GM19395 (cell line): ENCODE measurements at regions not wholly inside any gene's neighbourhood (a gene's known extent, or its start where the extent isn't known, plus 50 kb on each side); places are given as distances from the start of the nearest gene placed in this dataset.

Source experiments
- ATAC-seq: cut with Tn5 transposase; IDR thresholded peaks from one replicate; pipeline ENCODE4 v1.9.1; 2021; ENCODE audit warnings: mild to moderate bottlenecking, moderate library complexity; ENCODE audit not compliant: unreplicated experiment

DNA sequence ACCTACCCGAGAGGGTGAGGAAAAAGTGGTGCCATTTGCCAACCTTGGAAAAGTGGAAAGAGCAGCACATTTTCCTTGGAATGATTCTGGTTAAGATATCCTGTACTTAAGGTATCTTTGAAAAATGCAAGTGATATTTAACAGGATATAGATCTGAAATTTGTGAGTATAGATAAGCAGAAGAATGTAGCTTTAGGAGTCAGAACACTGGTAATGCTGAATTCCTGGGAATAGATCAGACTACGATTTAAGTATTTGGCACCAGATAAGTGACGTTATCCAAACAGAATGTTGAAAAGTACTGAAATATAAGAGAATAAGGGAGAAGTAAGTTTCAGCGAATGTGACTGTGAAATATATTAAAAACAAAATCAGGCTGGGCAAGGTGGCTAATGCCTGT, 210.1 kb downstream of the PCDH7 start:
- no peak for ATAC-seq

DNA sequence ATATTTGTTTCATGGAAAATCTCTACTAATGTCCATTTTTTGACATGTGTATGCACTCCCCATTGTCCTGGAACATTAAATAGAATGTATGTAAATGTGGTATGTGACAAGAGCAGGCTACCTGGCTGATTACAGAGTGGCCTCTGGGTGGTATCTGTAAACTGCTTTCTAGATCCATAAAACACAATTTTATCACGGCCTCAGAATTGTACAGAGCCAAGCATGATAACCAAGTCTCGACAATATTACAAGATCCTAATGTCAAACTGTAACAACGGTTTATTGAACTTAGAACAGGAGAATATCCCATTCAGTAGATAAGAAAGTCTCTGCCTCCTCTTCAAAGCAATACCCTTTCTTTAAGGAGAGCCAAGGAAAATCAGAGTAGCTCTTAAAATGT, 212.4 kb downstream of the PCDH7 start:
- no peak for ATAC-seq

DNA sequence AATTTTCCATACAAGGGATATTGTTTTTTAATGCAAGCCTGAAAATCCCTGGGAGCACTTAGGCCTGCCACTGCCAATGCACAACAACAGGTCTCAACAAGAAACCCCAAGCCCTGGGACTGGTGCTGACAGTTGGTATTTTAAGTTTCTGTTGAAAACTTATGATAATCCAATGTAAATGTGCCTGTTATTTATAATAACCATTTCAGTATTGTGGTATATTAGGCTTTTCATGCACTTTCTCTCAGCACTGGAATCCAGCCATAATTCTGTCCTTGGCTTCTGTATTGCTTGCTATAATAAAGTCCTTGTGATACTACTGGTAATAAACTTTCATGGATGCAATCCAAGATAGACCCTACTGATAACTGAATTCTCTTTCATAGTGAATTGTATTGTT, 218.9 kb downstream of the PCDH7 start:
- no peak for ATAC-seq

DNA sequence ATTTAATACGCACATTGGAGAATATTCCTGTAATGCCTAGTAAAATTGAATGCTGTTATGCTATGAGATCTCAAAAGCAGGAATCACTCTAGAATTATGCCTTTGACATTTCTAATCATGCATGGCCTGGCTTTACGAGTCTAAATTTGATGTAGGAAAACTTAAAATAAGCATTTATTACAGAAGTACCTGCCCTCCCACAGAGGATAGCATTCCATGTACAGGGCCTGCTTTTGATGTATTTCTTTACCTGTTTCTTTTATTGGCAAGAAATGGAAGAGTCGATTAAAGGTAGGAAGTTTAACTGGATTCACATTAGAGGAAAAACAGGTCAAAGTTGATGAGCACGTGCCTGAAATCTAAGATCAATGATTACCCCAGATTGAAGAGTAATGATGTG, 219.5 kb downstream of the PCDH7 start:
- ATAC-seq = no peak

DNA sequence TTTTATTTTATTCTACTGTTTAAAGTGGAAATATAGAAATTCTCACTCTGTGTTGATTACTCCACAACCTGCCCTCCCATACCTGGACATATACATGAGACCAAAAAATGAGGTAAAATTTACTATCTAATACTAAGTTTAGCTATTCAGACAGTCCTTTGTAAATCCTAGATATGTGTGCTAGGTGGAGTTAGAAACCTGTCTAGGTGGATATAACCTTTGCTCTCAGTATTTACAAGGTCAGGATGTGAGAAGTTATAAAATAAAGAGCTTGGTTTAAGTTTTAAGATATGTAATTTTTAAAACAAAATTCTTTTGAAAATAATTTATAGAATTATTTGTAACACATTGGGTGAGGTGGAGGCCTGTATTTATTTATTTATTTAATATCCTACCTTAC, 221.5 kb downstream of the PCDH7 start:
- no peak for ATAC-seq

DNA sequence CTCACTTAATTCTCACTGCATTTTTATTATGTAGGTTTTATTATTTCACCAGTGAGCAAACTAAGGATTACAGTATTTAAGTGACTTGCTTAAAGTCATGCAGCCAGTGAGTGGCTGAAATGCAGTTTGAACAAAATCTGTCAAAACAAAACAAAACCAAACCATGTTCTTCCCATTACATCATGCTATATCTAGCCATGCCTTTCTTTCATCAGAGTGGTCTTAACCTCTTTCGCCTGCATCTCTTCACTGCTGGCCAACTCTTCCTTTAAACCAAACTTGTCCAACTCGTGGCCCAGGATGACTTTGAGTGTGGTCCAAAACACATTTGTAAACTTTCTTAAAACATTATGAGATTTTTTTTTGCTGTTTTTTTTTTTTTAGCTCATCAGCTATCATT, 223.2 kb downstream of the PCDH7 start:
- ATAC-seq = no peak

DNA sequence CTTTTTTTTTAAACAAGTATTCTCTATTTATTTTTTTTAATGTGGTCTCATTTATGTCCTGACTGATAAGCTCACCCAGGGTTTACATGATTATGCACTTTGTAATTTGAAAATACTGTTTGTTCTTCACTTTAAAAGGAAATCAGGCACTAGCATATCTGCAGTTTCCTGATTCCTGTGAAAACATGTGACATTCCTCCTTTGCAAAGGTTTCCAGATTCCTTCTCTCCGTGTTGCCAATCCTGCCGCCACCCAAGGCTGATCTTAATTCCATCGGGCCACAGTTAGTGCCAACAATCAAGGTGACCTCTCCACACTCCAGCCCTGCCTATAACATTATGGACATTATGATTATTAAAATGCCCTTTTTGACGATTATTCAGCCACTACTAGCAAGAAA, 225.4 kb downstream of the PCDH7 start:
- ATAC-seq = no peak

DNA sequence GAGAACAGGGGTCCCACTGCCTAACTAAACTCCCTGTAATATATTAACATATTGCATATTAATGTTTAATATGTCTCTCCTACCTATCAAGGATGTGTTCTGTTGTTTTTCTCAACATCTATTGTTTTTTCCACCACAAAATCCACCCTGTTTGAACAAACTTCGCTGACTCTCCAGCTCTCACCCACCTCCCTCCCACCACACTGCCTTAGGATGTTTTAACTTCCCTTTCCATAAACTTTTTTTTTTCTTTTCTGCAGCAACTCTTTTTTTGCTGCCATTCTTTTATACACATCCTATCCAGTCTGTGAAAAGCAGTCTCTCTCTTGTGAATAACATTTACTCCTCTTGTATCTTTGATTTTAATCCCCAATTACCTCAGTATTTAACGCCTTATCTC, 226.1 kb downstream of the PCDH7 start:
- ATAC-seq = no peak

DNA sequence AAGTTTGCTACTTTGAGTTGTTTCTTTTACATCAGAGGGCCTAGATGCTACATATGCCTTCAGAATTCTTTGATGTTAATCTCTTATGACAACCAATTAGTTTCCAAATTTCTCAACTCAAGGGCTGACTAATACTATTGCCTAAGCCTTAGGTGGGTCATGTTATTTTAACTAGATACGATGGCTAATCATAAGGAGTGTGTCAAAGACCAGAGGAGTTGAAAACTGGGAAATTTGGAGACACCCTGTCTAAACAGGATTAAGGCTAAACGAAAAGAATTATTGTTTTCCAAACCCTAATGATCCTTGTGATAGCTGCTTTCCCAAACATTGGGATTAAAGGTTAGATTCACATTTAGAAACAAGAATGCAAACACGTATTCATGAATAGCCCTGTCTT, 228.5 kb downstream of the PCDH7 start:
- ATAC-seq = no peak

DNA sequence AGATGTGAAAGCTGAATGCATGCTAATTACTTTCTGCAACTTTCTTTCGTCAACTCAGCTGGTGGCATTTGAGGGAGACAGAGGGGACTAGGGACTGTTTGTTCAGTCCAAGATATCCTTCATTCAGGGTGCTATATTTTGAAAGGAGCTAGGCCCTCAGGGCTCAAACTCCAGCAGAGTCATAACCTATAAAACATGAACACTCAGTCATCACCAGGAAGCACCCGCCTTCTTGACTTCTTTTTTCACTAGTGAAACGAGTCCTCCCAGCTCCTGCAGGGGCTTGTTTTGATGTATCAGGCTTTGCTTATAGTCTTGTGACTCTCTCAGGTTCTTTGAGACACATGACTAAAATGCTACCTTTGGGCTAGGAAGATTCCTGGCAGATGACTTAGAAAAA, 230.6 kb downstream of the PCDH7 start:
- no peak for ATAC-seq

DNA sequence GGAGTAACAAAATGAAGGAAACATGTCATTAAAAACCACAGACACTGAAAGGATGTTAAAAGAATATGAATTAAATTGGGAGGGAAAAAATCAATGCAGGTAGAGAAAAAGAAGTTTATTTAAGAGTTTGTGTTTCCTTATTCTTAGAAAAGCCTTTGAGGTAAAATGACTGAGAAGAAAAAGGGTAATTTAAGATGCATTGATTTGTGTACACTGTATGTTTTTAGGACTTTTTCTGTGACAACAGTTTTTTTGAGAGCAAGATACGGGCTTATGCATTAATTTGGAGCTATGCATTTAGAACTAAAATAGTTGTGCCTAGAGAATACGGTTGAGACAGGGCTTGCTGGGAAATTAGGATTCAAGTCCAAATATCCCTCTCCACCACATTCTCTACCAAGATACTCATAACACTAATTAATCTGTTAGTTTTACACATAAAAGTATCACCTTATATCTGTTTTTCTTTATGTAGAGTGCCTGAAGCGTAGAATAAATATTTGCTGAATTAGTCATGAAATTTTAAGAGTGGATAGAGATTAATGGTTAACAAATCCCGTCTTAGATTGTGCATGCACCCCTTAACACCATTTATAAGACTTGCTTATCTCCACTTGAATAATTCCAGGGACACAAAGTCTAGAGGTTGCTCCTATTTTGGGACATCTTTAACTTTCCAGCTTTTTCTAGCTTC, 232.5 kb downstream of the PCDH7 start:
- no peak for ATAC-seq

DNA sequence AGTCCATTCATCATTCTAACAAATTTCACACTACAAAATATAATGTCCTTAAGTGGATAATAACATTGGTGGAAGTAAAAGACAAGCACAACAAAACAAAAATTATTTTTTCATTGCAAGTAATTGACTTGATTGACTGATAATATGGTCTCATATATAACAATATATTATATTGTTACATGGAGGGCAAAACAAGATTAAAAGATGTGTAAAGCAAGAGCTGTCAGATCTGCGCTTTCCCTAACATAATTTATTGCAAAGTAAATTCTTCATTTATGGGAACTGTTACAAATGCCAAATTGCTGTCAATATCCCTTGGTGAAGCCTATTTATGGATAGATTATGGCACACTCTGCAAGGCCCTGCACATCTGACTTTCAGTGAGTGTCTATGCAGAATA, 233.6 kb downstream of the PCDH7 start:
- no peak for ATAC-seq

DNA sequence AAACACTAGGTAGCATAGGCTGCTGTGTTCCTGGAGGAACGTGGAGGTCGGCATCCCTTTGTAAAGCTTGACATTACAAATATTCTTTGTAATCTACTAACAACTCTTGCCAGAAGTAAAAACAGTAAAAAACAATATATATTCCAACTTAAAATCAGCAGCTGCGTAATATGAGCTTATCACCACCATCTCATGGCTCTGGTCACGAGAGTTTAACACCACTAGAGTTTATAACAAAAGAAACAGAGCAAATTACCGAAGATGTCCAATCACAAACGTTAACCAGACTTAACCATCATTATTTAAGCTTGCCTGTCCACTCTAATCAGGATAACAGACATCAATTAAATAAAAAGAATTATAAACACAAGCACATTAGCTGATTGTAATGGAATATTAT, 236.7 kb downstream of the PCDH7 start:
- no peak for ATAC-seq

DNA sequence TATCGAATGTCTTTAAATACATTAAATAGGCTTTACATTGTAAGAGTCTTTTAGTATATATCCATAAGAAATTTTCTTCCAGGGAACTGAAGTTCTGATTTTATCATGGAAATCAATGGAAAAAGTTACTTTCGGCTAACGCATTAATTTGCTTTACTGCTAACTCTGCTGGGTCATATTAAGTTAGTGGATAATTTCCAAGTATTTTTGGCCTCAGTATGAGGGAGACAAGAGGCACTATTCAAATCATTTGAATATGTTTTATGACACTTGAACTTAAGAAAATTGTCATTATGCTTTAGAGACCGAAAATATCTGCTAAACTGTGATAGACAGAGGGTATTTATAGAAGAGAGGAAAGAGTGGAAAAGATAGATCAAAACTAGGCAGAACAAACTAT, 237.5 kb downstream of the PCDH7 start:
- no peak for ATAC-seq

DNA sequence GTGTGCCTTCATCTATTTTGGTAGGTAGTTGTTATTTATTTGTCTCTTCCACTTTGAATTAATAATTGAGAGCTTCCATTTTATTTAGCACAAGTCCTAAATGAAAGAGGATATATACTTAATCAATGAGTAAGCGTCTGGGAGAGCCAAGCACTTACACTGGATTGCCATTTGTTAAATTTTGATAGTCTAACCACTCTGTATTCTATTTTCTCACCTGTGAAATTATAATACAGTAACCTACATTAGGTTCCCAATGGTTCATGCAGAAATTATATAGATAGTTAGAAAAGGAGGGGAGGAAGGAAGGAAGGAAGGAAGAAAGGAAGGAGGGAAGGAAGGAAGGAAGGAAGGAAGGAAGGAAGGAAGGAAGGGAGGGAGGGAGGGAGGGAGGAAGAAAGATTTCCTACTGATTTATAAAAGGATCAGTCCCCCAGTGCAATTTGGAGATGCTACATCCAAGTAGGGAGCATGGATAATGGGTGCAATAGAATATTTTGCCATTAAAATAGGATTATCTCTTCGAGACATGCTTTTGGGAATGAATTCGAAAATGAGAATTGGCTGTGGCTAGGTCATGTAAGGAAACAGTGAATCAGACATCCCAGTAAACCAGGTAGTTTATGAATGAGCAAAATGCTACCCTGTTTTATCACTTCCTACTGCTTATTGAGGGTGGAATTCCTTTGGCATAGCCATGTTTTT, 239.8 kb downstream of the PCDH7 start:
- ATAC-seq = no peak

DNA sequence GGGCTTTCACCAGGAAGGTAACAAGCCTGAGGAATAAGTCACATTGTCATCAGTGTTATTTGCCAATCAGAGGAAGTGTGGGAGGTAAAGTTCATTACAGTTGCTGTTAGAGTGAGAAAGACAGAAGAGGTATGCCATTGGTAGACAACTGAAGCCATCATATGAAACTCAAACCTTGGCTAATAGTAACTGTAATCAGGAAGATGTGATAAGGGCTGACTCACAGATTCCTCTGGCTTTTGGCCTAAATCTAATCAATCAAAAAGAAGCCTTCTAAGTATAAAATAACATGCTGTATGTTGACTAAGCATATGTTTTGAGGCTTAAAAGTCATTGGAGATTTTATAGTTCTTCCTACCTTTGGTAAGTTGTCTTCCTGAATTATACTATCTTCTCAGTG, 242.8 kb downstream of the PCDH7 start:
- ATAC-seq = no peak

DNA sequence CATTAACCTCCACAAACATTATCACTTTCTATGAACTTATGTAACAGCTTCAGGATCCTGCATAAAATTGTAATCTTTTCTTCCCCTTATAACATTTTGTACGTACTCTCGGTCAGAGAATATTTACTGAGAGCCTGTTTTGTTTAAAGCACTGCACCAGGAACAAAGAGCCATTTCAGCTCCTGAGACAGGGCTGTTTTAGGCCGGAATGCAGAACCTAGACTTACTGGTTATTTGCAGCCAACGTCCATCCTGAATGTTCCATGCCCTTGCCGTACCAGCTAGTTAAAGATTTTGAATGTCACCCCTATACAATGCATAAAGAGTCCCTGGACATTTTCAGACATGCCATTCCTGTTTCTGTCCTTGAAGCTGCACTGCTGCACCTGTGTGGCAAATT, 248.8 kb downstream of the PCDH7 start:
- no peak for ATAC-seq

DNA sequence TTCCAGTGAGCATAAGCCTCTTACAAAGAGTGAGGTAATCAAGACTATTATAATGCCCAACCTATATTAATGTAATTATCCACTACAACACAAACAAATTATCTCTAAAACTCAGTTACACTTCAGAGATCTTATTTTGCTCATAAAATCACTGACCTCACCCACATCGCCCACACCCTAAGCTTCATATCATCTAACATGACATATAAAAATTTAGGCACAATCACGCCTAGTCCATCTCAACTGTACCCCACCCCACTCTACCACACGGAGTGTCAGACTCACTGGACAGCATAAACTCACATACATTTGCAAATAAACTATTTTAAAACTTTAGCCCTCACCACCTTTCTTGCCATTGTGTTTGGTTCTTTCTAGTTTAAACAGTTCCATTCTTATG, 252.4 kb downstream of the PCDH7 start:
- no peak for ATAC-seq

DNA sequence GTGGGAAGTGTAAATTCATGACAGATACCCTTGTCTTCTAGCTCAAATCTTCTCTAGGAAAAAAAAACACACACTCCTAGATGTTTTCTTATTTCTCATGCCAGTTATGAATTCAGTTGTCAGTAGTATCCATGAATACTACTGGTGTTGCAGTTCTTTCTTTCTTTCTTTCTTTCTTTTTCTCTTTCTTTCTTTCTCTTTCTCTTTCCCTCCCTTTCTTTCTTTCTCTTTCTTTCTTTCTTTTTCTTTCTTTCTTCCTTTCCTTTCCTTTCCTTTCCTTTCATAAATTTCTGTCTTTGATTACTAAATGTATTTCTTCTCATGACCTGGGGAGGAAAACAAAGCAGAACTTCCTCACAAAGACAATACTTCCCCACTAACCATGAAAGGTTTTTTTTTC, 253.8 kb downstream of the PCDH7 start:
- ATAC-seq = no peak

DNA sequence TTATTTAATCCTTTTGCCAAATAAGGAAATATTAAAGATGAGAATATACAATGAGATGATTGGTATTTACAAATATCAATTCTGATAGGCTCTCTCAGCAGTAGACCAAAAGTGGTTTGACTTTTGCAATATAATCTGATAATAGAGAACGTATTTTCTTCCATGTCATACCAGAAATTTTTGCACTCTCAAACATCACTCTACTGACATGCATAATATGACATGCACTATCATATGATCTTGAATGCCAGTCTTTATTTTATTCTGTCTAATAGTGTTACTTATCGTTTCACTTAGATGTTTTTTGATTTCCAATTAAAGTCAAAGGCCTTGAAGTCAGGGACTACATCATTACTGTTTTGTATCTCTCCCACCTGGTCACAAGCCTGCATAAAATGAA, 259.2 kb downstream of the PCDH7 start:
- ATAC-seq = no peak

DNA sequence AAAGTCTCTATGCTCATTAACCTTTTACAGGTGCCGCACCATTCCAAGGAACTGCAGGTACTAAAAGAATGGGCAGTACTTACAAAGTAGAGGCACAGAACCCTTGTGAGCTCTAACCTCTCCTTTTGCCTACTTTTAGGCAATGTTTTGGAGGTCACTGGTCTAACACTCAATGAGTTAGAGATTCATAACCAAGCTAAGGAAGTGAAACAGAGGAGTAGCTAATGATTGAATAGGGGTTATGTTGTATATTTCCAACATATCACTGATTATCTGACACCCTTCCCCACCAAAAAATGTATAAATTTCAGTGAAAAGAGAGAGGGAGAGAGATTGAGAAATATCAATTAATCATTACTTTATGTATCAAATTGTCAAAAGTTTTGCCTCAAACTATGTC, 269.3 kb downstream of the PCDH7 start:
- no peak for ATAC-seq

DNA sequence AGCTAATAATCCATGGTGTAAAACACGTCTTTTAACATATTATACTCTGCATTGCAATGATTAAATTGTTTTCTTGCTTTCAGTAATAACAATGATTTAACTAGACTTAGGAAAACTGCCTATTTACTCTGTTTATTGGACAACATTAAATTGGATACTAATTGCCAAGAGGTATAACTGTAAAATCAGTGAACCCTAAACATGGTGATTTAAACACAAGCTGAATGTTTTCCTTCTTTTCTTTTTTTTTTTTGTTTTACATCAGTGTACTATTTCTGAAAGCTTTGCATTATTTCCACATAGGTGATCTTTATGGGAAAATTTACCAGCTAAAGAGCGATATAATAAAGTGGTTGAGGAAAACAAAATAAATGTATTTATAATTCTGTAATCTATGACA, 276.7 kb downstream of the PCDH7 start:
- ATAC-seq = no peak

DNA sequence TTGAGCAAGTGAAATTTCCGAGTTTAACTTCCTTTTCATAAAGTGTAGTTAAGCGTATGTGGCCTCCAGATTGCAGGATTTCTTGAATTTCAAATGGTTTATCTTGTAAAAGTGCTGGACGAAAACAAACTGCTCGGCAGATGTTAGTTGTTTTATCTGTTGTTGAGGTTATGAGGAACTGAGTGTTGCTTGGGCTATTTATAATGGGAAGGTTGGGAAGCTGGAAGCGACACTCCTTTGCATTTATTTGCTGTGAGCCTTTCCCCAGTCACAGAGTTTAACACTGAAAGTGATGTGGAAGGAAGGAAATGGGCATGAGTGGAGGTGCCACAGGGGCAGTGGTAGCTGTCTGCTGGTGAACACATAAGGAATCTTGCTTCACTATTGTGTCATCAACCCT, 284.9 kb downstream of the PCDH7 start:
- no peak for ATAC-seq
